K562 (cell line): ENCODE measurements at regions not wholly inside any gene's neighbourhood (a gene's known extent, or its start where the extent isn't known, plus 50 kb on each side); places are given as distances from the start of the nearest gene placed in this dataset.

ENCODE experiments used
- ATAC-seq: fragments of 200-7000 bp; cut with Tn5 transposase; 3 replicates; pipeline ENCODE4 v1.9.1; 2020; ENCODE audit warnings: moderate library complexity
- BruUV-seq: library from RNA; stranded (reverse); fragments of 400-500 nt; replicated peaks from 2 replicates; lab custom pipeline; 2021; lab: Mats Ljungman, UMichigan
- CTCF ChIA-PET: fragments of 300-600 bp; formaldehyde crosslinking; extraction: SDS; loops from one replicate; lab custom pipeline; 2021; ENCODE audit warnings: low intra/inter-chr PET ratio; lab: Yijun Ruan, JAX
- POLR2A ChIA-PET: fragments of 300-600, 350-650 bp; sonication (Branson Sonifier 250); formaldehyde crosslinking; extraction: SDS; loops from one replicate; lab custom pipeline; 2021; ENCODE audit warnings: antibody characterized with exemption, inconsistent platforms; lab: Yijun Ruan, JAX
- DNase-seq, 4 experiments: peaks; one replicate each; pipeline versions ENCODE4 v3.0.0 to v3.0.0-alpha.2; 2011 to 2018; ENCODE audit warnings: low spot score in 3 of 4, mixed read lengths in 3 of 4; ENCODE audit errors: extremely low read depth in 1 of 4
- FAIRE-seq: peaks from 2 replicates; lab custom pipeline; 2011; peaks lifted over from hg19 to GRCh38; lab: Jason Lieb, UNC
- H2AFZ ChIP-seq: 2 replicates; pipeline ENCODE4 v1.6.0; 2011; ENCODE audit warnings: low read depth, low read length, control low read depth, inconsistent platforms
- H3K27ac ChIP-seq: fragments of 200-600 bp; 3 replicates; pipeline ENCODE4 v1.8.0; 2011; ENCODE audit warnings: low read depth, mild to moderate bottlenecking, control low read depth, inconsistent platforms, low read length, moderate library complexity, mixed read lengths; ENCODE audit errors: extremely low read depth
- H3K27me3 ChIP-seq, 2 experiments: fragments of 300-600 bp in 1 of 2; 2 replicates in 1 of 2; 3 replicates in 1 of 2; pipeline versions ENCODE4 v1.6.0 to v1.8.0; 2011; ENCODE audit warnings: inconsistent platforms in 2 of 2, low read length in 2 of 2, mild to moderate bottlenecking in 1 of 2, mixed read lengths in 1 of 2, moderate library complexity in 1 of 2; ENCODE audit not compliant: control insufficient read depth in 2 of 2, insufficient read depth in 2 of 2
- H3K36me3 ChIP-seq: fragments of 300-600 bp; 3 replicates; pipeline ENCODE4 v1.8.0; 2011; ENCODE audit warnings: mild to moderate bottlenecking, low read length, inconsistent platforms; ENCODE audit not compliant: control insufficient read depth, insufficient read depth
- H3K4me1 ChIP-seq, 2 experiments: fragments of 200-600 bp in 1 of 2; replicated peaks in 1 of 2; 2 replicates in 1 of 2; 3 replicates in 1 of 2; pipeline versions ENCODE4 v1.5.1 to v1.8.0; 2011; ENCODE audit warnings: inconsistent platforms in 2 of 2, low read length in 2 of 2, mild to moderate bottlenecking in 1 of 2, mixed read lengths in 1 of 2, moderate library complexity in 1 of 2; ENCODE audit not compliant: control insufficient read depth in 2 of 2, insufficient read depth in 2 of 2
- H3K4me2 ChIP-seq: 2 replicates; pipeline ENCODE4 v1.6.1; 2011; ENCODE audit warnings: low read length, control low read depth, inconsistent platforms, mixed read lengths; ENCODE audit not compliant: insufficient read depth
- H3K4me3 ChIP-seq: fragments of 200-600 bp; sonication (generic), shearing (Covaris generic); 2 replicates; pipeline ENCODE4 v1.5.1; 2016; ENCODE audit warnings: control low read depth, inconsistent platforms
- H3K79me2 ChIP-seq: fragments of 200-600 bp; 3 replicates; pipeline ENCODE4 v1.8.0; 2011; ENCODE audit warnings: low read length, inconsistent platforms; ENCODE audit not compliant: control insufficient read depth, insufficient read depth
- H3K9ac ChIP-seq, 2 experiments: 2 replicates each; pipeline versions ENCODE4 v1.6.0 to v1.6.1; 2011; ENCODE audit warnings: low read depth in 2 of 2, low read length in 2 of 2, control low read depth in 1 of 2, inconsistent platforms in 1 of 2, mild to moderate bottlenecking in 1 of 2, mixed read lengths in 1 of 2; ENCODE audit not compliant: insufficient read depth in 1 of 2
- H3K9me1 ChIP-seq: one replicate; pipeline ENCODE4 v1.6.0; 2011; ENCODE audit warnings: inconsistent platforms, mild to moderate bottlenecking, low read length, moderate library complexity; ENCODE audit not compliant: control insufficient read depth, insufficient read depth
- H3K9me3 ChIP-seq: replicated peaks from 2 replicates; pipeline ENCODE4 v1.5.1; 2011; ENCODE audit warnings: low read depth, low read length, inconsistent platforms; ENCODE audit not compliant: control insufficient read depth, insufficient read depth
- H4K20me1 ChIP-seq: replicated peaks from 2 replicates; pipeline ENCODE4 v1.6.1; 2011; ENCODE audit warnings: low read length, inconsistent platforms, mixed read lengths; ENCODE audit not compliant: control insufficient read depth, insufficient read depth
- CREBBP ChIP-seq: IDR thresholded peaks from one replicate; pipeline ENCODE4 v1.6.1; 2012; ENCODE audit warnings: low read depth, mild to moderate bottlenecking, control low read depth, inconsistent platforms, low read length
- FOXK1 ChIP-seq: sonication (generic); formaldehyde crosslinking; IDR thresholded peaks from 2 replicates; pipeline ENCODE4 v1.8.0; 2022; ENCODE audit warnings: missing genetic modification reagents, mild to moderate bottlenecking, borderline replicate concordance
- HDAC8 ChIP-seq: fragments of 450-650 bp; IDR thresholded peaks from 2 replicates; pipeline ENCODE4 v1.6.1; 2016; ENCODE audit warnings: mild to moderate bottlenecking, missing genetic modification characterization, moderate library complexity, missing compliant biosample characterization
- HOXB6 ChIP-seq: fragments of 250-450 bp; sonication (Bioruptor Pico); IDR thresholded peaks from 2 replicates; pipeline ENCODE4 v1.5.1; 2022; ENCODE audit warnings: mild to moderate bottlenecking, borderline replicate concordance
- MBD2 ChIP-seq: sonication (generic); IDR thresholded peaks from 2 replicates; pipeline ENCODE4 v1.6.1; 2016; ENCODE audit warnings: low read depth, borderline replicate concordance
- NEUROD1 ChIP-seq: fragments of 150-350 bp; IDR thresholded peaks from 2 replicates; pipeline ENCODE4 v1.6.1; 2014; ENCODE audit warnings: borderline replicate concordance, low read length, low read depth; ENCODE audit not compliant: partially characterized antibody
- NFIC ChIP-seq: fragments of 450-650 bp; IDR thresholded peaks from 2 replicates; pipeline ENCODE4 v1.6.1; 2017; ENCODE audit warnings: mild to moderate bottlenecking, inconsistent platforms
- RBBP5 ChIP-seq: fragments of 200-600 bp; sonication (generic); IDR thresholded peaks from 2 replicates; pipeline ENCODE4 v1.6.1; 2012; ENCODE audit warnings: borderline replicate concordance, mild to moderate bottlenecking, low read length, control low read depth, inconsistent platforms; ENCODE audit not compliant: insufficient read depth, poor library complexity, severe bottlenecking
- RBFOX2 ChIP-seq: fragments of 200-400 bp; formaldehyde crosslinking; IDR thresholded peaks from 2 replicates; pipeline ENCODE4 v1.6.1; 2017; ENCODE audit warnings: low read depth, mild to moderate bottlenecking, low read length, moderate library complexity
- RCOR1 ChIP-seq, 2 experiments: IDR thresholded peaks; 2 replicates each; pipeline ENCODE4 v1.6.1; 2012; ENCODE audit warnings: low read depth in 2 of 2, low read length in 2 of 2, borderline replicate concordance in 1 of 2, improper control_type of control experiment in 1 of 2
- TCF3 ChIP-seq: sonication (generic); formaldehyde crosslinking; IDR thresholded peaks from 2 replicates; pipeline ENCODE4 v1.4.0; 2020; ENCODE audit warnings: mild to moderate bottlenecking, missing genetic modification reagents
- TCF7 ChIP-seq: sonication (generic); IDR thresholded peaks from 2 replicates; pipeline ENCODE4 v1.6.1; 2016; ENCODE audit warnings: antibody characterized with exemption, borderline replicate concordance
- TFAP4 ChIP-seq: sonication (generic); formaldehyde crosslinking; IDR thresholded peaks from 2 replicates; pipeline ENCODE4 v1.8.0; 2022; ENCODE audit warnings: missing genetic modification reagents, mild to moderate bottlenecking, moderate library complexity, borderline replicate concordance
- ZBTB33 ChIP-seq: sonication (generic); formaldehyde crosslinking; IDR thresholded peaks from 2 replicates; pipeline ENCODE4 v1.8.1; 2023; ENCODE audit warnings: mild to moderate bottlenecking, missing genetic modification reagents
- ZKSCAN8 ChIP-seq: fragments of 200-800 bp; sonication (Bioruptor generic); IDR thresholded peaks from 2 replicates; pipeline ENCODE4 v1.6.1; 2016; ENCODE audit warnings: missing genetic modification characterization, missing compliant biosample characterization
- ZNF12 ChIP-seq: sonication (generic); formaldehyde crosslinking; IDR thresholded peaks from 2 replicates; pipeline ENCODE4 v1.4.0; 2020; ENCODE audit warnings: mild to moderate bottlenecking, missing genetic modification reagents
- ZNF354B ChIP-seq: fragments of 250-450 bp; sonication (Bioruptor Pico); IDR thresholded peaks from 2 replicates; pipeline ENCODE4 v1.4.0; 2020
- ZNF384 ChIP-seq: IDR thresholded peaks from 2 replicates; pipeline ENCODE4 v1.6.1; 2012; ENCODE audit warnings: low read depth, low read length, improper control_type of control experiment
- ZNF507 ChIP-seq: conservative IDR thresholded peaks from 2 replicates; pipeline ENCODE4 v1.6.1; 2017; ENCODE audit warnings: missing genetic modification characterization, missing compliant biosample characterization
- WGBS: fragments of 100-300 bp; shearing (Covaris generic); methylation state at CpG from one replicate; pipeline ENCODE4 v1.1.6; 2016; ENCODE audit warnings: low coverage, mixed read lengths; ENCODE audit not compliant: insufficient coverage; ENCODE audit errors: missing lambda C conversion rate; 5-methylcytosine and 5-hydroxymethylcytosine counted together
- in situ Hi-C: fragments of 300-500 bp; cut with MboI; formaldehyde crosslinking; loops from 4 replicates; pipeline ENCODE4 v1.15.0; 2018; ENCODE audit warnings: inconsistent platforms, mixed read lengths
- intact Hi-C: fragments of 100-400 bp; cut with micrococcal nuclease; formaldehyde crosslinking; loops from 2 replicates; pipeline ENCODE4 v1.14.2; 2022
- TF ChIP-seq, protein P1 (sequence below): sonication (generic); formaldehyde crosslinking; IDR thresholded peaks from 2 replicates; pipeline ENCODE4 v1.8.1; 2023; ENCODE audit warnings: mild to moderate bottlenecking, missing genetic modification reagents

- H3K4me3 ChIP-seq = no peak overlapping the region
- no peaks in the 10 kb centered on the region for H3K9me1 ChIP-seq
- H3K79me2 ChIP-seq = no peaks in the 10 kb centered on the region
- BruUV-seq = no TSS peak
- ATAC-seq (no peak), DNase-seq (no peak), FAIRE-seq (no peak)
- H3K9me3 ChIP-seq = no peaks in the 10 kb centered on the region
- no peaks in the 10 kb centered on the region for H4K20me1 ChIP-seq
- CTCF ChIA-PET = no interaction called here
- H3K4me1 ChIP-seq = no peaks in the 10 kb centered on the region
- no peaks in the 10 kb centered on the region for H3K27me3 ChIP-seq
- no peak overlapping the region for H3K9ac ChIP-seq
- no peaks in the 10 kb centered on the region for H3K36me3 ChIP-seq
- TF ChIP-seq TFAP4 (CRISPR knock-in tag) (no peak), MBD2 (no peak), CREBBP (no peak), ZNF384 (no peak), RBBP5 (no peak), ZNF354B (CRISPR knock-in tag) (no peak), RCOR1 (IDR thresholded peaks at IDR 0.05; ENCODE audit: borderline replicate concordance in 1 of 2, low read depth in 2 of 2, low read length in 2 of 2) (no peak), ZKSCAN8 (CRISPR knock-in tag) (no peak), HOXB6 (CRISPR knock-in tag) (no peak), ZBTB33 (CRISPR knock-in tag) (no peak), NFIC (no peak), FOXK1 (CRISPR knock-in tag) (no peak), TCF7 (no peak), ZNF507 (tag) (no peak), ZNF12 (CRISPR knock-in tag) (no peak), RBFOX2 (no peak), TCF3 (CRISPR knock-in tag) (no peak), NEUROD1 (no peak), HDAC8 (tag) (no peak)
- TF ChIP-seq, protein P1, sequence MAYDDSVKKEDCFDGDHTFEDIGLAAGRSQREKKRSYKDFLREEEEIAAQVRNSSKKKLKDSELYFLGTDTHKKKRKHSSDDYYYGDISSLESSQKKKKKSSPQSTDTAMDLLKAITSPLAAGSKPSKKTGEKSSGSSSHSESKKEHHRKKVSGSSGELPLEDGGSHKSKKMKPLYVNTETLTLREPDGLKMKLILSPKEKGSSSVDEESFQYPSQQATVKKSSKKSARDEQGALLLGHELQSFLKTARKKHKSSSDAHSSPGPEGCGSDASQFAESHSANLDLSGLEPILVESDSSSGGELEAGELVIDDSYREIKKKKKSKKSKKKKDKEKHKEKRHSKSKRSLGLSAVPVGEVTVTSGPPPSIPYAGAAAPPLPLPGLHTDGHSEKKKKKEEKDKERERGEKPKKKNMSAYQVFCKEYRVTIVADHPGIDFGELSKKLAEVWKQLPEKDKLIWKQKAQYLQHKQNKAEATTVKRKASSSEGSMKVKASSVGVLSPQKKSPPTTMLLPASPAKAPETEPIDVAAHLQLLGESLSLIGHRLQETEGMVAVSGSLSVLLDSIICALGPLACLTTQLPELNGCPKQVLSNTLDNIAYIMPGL (CRISPR knock-in tag) = no peak
- no peak overlapping the region for H3K27ac ChIP-seq
- POLR2A ChIA-PET = no interaction called here
- no peak overlapping the region for H2AFZ ChIP-seq
- intact Hi-C loops = no loop called here
- no peak overlapping the region for H3K4me2 ChIP-seq
- in situ Hi-C loops = no loop called here
- WGBS = 0% methylated on average over 10 of the region's 10 CpGs
Measured at GRCh38 chr19:27674701-27675100, 1538.2 kb downstream of the UQCRFS1 start.
